ENCODE measurements at regions not wholly inside any gene's neighbourhood (a gene's known extent, or its start where the extent isn't known, plus 50 kb on each side); places are given as distances from the start of the nearest gene placed in this dataset.

- DNase-seq (ENCODE audit: low spot score): no peak
- TF ChIP-seq CTCF (conservative IDR thresholded peaks at IDR 0.05; ENCODE audit: low read depth): no peak
- ChIA-PET POLR2A (ENCODE audit: low non-redundant PET) (no interaction called here), CTCF (interaction anchor here (0.7 to 1.2 kb wide), 2 partner anchors 9 to 14 kb away, joined by 3 to 4 read pairs; no protein-coding TSS in a partner anchor)
- H3K27ac ChIP-seq: peak overlapping the region; percentile 23
Observed at GRCh38 chr9:129423216-129423615, 197.7 kb downstream of the C9orf50 start.

GRCh38 chr9:129422843-129423192 lies 198.1 kb downstream of the C9orf50 start:
- DNase-seq (ENCODE audit: low spot score): no peak
- TF ChIP-seq CTCF (conservative IDR thresholded peaks at IDR 0.05; ENCODE audit: low read depth): no peak
- ChIA-PET CTCF (interaction anchor here (0.7 to 1.2 kb wide), 2 partner anchors 10 to 14 kb away, joined by 3 to 4 read pairs; no protein-coding TSS in a partner anchor), POLR2A (ENCODE audit: low non-redundant PET) (no interaction called here)
- peak overlapping the region; percentile 23 for H3K27ac ChIP-seq

DNA sequence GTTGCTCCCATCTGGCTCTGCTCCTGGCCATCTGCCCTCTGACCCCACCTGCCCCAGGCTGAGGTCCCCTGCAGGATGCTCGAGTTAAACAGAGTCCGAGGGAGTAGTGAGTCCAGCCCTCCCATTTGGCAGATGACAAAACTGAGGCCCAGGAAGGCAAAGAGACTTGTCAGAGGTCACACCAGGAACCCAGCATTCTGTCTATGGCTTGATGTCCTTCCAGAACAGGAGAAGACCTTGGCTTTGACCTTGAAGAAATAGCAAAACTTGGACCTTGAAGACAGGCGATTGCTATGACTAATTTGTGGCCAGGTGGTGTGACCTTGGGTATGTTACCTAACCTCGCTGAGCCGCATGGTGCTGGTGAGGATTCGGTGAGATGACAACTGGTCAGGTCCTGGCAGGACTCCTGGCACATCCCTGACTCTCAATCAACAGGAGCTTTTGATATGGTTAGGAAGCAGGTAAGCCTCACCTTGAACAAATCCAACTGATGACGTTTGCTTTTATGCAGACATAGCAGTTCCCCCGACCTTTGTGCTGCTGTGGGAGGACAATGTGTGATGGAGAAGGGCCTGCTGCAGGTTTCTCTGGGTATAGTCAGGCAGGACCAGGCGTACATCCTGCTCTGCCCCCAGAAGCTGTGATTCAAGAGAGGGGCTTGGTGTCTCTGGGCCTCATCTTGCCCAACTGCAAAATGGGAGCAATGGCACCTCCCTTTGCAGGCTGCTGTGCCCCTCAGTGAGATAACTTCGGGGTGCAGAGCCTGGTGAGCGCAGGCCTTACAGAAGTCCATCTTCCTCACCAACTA lies 198.7 kb downstream of the C9orf50 start:
- POLR2A ChIA-PET (ENCODE audit: low non-redundant PET): no interaction called here
- H3K27ac ChIP-seq: peak overlapping the region; percentile 23
- TF ChIP-seq CTCF (conservative IDR thresholded peaks at IDR 0.05; ENCODE audit: low read depth): no peak
- no peak for DNase-seq (ENCODE audit: low spot score)
- CTCF ChIA-PET: interaction anchor here (0.7 to 1.2 kb wide), 2 partner anchors 10 to 15 kb away, joined by 3 to 4 read pairs; no protein-coding TSS in a partner anchor

DNA sequence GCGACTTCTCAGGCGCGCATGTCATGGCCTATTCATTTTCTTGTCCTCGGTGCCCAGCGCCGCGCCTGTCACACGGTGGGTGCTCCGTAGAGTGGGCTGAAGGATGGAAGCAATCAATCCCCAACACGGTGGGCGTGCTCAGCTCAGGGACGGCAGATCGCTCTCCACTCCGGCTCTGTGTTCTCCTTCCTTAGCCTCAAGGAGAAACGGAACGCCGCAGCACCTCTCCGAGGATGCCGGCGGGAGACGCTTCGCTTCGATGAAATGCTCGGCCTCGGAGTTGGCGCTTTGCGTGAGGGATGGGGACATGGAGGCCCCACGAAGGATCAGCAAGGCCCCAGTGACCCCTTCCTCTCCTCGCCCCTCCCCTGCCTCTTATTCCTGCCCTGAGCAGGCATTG lies 199.5 kb downstream of the C9orf50 start:
- no peak for TF ChIP-seq CTCF (conservative IDR thresholded peaks at IDR 0.05; ENCODE audit: low read depth)
- POLR2A ChIA-PET (ENCODE audit: low non-redundant PET): interaction anchor here (0.6 kb wide), 1 partner anchor 69 kb away, joined by 5 read pairs; no protein-coding TSS in a partner anchor
- no peak overlapping the region for H3K27ac ChIP-seq
- no peak for DNase-seq (ENCODE audit: low spot score)
- CTCF ChIA-PET: no interaction called here

- no peak overlapping the region for H3K27ac ChIP-seq
- DNase-seq (ENCODE audit: low spot score): no peak
- ChIA-PET CTCF (no interaction called here), POLR2A (ENCODE audit: low non-redundant PET) (no interaction called here)
- no peak for TF ChIP-seq CTCF (conservative IDR thresholded peaks at IDR 0.05; ENCODE audit: low read depth)
Observed at GRCh38 chr9:129420721-129421120, 200.2 kb downstream of the C9orf50 start.

DNA sequence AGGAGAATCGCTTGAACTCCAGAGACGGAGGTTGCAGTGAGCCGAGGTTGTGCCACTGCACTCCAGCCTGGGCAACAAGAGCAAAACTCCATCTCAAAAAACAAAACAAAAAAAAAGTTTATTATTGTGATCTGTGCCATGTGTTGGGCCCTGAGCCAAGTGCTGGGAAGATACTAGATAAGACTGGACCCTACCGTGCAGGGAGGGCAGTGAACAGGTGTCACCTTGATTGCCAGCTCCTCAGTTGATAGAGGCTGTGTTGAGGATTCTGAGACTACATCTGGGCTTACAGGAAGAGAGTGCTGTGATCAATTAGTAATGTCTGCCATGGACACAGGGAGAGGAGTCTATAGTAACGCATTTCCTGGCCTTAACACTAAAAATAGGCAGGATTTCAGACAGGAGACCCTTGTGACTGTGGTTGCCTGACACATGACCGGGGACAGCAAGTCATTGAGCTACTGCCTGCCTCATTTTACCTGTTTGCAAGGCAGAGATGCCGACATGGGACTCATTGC lies 201.5 kb downstream of the C9orf50 start:
- no peak overlapping the region for H3K27ac ChIP-seq
- DNase-seq (ENCODE audit: low spot score): no peak
- no peak for TF ChIP-seq CTCF (conservative IDR thresholded peaks at IDR 0.05; ENCODE audit: low read depth)
- CTCF ChIA-PET: interaction anchor here (0.5 to 0.7 kb wide), 3 partner anchors 177 to 308 kb away, joined by 3 read pairs; no protein-coding TSS in a partner anchor
- POLR2A ChIA-PET (ENCODE audit: low non-redundant PET): interaction anchor here (0.6 kb wide), 1 partner anchor 21 kb away, joined by 3 read pairs; no protein-coding TSS in a partner anchor
